HEK293 (cell line): ENCODE measurements at regions not wholly inside any gene's neighbourhood (a gene's known extent, or its start where the extent isn't known, plus 50 kb on each side); places are given as distances from the start of the nearest gene placed in this dataset.
A peak's percentile ranks its signal among the peaks of the same experiment; 100 is the strongest.

Experiments used
- CTCF ChIA-PET: fragments of 350-600 bp; formaldehyde crosslinking; extraction: SDS; loops from one replicate; lab custom pipeline; 2021; ENCODE audit warnings: antibody characterized with exemption; lab: Yijun Ruan, JAX
- POLR2A ChIA-PET: fragments of 300-600 bp; formaldehyde crosslinking; extraction: SDS; loops from one replicate; lab custom pipeline; 2020; ENCODE audit warnings: antibody characterized with exemption, inconsistent platforms; lab: Yijun Ruan, JAX
- H3K27ac ChIP-seq: fragments of 200-500 bp; sonication (Bioruptor generic); 2 replicates; pipeline ENCODE4 v1.5.1; 2014; ENCODE audit warnings: low read depth, low read length, control low read depth, inconsistent platforms; ENCODE audit errors: extremely low read depth
- H3K36me3 ChIP-seq, 2 experiments: fragments of 200-500 bp in 1 of 2; sonication (Bioruptor generic) in 1 of 2; 1 replicate in 1 of 2; 2 replicates in 1 of 2; pipeline ENCODE4 v1.5.1; 2014 to 2017; ENCODE audit warnings: inconsistent platforms in 2 of 2, low read length in 2 of 2; ENCODE audit not compliant: control insufficient read depth in 2 of 2, insufficient read depth in 1 of 2
- H3K4me1 ChIP-seq: fragments of 200-500 bp; sonication (Bioruptor generic); 2 replicates; pipeline ENCODE4 v1.5.1; 2014; ENCODE audit warnings: mild to moderate bottlenecking, low read length, inconsistent platforms; ENCODE audit not compliant: control insufficient read depth, insufficient read depth
- H3K4me3 ChIP-seq: 2 replicates; pipeline ENCODE4 v1.5.1; 2011; ENCODE audit warnings: low read depth, mild to moderate bottlenecking, control low read depth, low read length, moderate library complexity
- H3K9me3 ChIP-seq: fragments of 200-500 bp; sonication (Bioruptor generic); 2 replicates; pipeline ENCODE4 v1.5.1; 2014; ENCODE audit warnings: low read depth, low read length, inconsistent platforms; ENCODE audit not compliant: control insufficient read depth, insufficient read depth
- BCL6B ChIP-seq: fragments of 450-650 bp; formaldehyde crosslinking; IDR thresholded peaks from 2 replicates; pipeline ENCODE4 v1.5.1; 2017; ENCODE audit warnings: missing biosample characterization, missing genetic modification characterization
- KLF10 ChIP-seq: fragments of 450-650 bp; IDR thresholded peaks from 2 replicates; pipeline ENCODE4 v1.5.1; 2018; ENCODE audit warnings: missing biosample characterization, mild to moderate bottlenecking, missing genetic modification characterization
- ZIC2 ChIP-seq: fragments of 450-650 bp; formaldehyde crosslinking; IDR thresholded peaks from 2 replicates; pipeline ENCODE4 v1.5.1; 2016; ENCODE audit warnings: missing biosample characterization, missing genetic modification characterization
- ZNF16 ChIP-seq: fragments of 450-650 bp; formaldehyde crosslinking; IDR thresholded peaks from 2 replicates; pipeline ENCODE4 v1.5.1; 2016; ENCODE audit warnings: low read depth, missing biosample characterization, missing genetic modification characterization
- ZNF18 ChIP-seq: fragments of 450-650 bp; formaldehyde crosslinking; IDR thresholded peaks from 2 replicates; pipeline ENCODE4 v1.5.1; 2016; ENCODE audit warnings: missing biosample characterization, missing genetic modification characterization
- ZNF211 ChIP-seq: fragments of 450-650 bp; formaldehyde crosslinking; IDR thresholded peaks from 2 replicates; pipeline ENCODE4 v1.5.1; 2016; ENCODE audit warnings: low read depth, missing biosample characterization, missing genetic modification characterization
- ZNF391 ChIP-seq: fragments of 450-650 bp; formaldehyde crosslinking; IDR thresholded peaks from 2 replicates; pipeline ENCODE4 v1.5.1; 2016; ENCODE audit warnings: low read depth, missing biosample characterization, missing genetic modification characterization, borderline replicate concordance
- ZNF416 ChIP-seq: fragments of 450-650 bp; formaldehyde crosslinking; IDR thresholded peaks from 2 replicates; pipeline ENCODE4 v1.5.1; 2016; ENCODE audit warnings: missing biosample characterization, missing genetic modification characterization
- ZNF501 ChIP-seq: fragments of 450-650 bp; formaldehyde crosslinking; IDR thresholded peaks from 2 replicates; pipeline ENCODE4 v1.5.1; 2016; ENCODE audit warnings: missing biosample characterization, missing genetic modification characterization
- ZNF513 ChIP-seq: fragments of 450-650 bp; IDR thresholded peaks from 2 replicates; pipeline ENCODE4 v1.5.1; 2018; ENCODE audit warnings: missing biosample characterization, missing genetic modification characterization
- ZNF600 ChIP-seq: fragments of 450-650 bp; formaldehyde crosslinking; IDR thresholded peaks from 2 replicates; pipeline ENCODE4 v1.5.1; 2016; ENCODE audit warnings: missing biosample characterization, missing genetic modification characterization
- ZNF645 ChIP-seq: fragments of 450-650 bp; formaldehyde crosslinking; IDR thresholded peaks from 2 replicates; pipeline ENCODE4; 2016; ENCODE audit warnings: missing biosample characterization, missing genetic modification characterization
- ZNF658 ChIP-seq: fragments of 450-650 bp; formaldehyde crosslinking; IDR thresholded peaks from 2 replicates; pipeline ENCODE4; 2016; ENCODE audit warnings: missing biosample characterization, missing genetic modification characterization
- ZNF704 ChIP-seq: fragments of 450-650 bp; formaldehyde crosslinking; IDR thresholded peaks from 2 replicates; pipeline ENCODE4 v1.5.1; 2016; ENCODE audit warnings: missing biosample characterization, missing genetic modification characterization

- no peak for TF ChIP-seq ZNF704 (tag by site-specific recombination)
- TF ChIP-seq ZIC2 (tag by site-specific recombination) = peak; percentile 57
- no peak overlapping the region for H3K4me3 ChIP-seq
Measured at GRCh38 chr1:30538993-30539867, 184.2 kb downstream of the MATN1 start.

GRCh38 chr1:30538226-30538992 is 185.0 kb downstream of the MATN1 start:
- H3K27ac ChIP-seq = no peak overlapping the region
- H3K9me3 ChIP-seq = no peaks in the 10 kb centered on the region
- ChIA-PET POLR2A (no interaction called here), CTCF (interaction anchor here (1.1 kb wide), 1 partner anchor 158 kb away, joined by 3 read pairs; no protein-coding TSS in a partner anchor)
- H3K4me3 ChIP-seq = no peak overlapping the region
- no peaks in the 10 kb centered on the region for H3K36me3 ChIP-seq
- no peaks in the 10 kb centered on the region for H3K4me1 ChIP-seq
- TF ChIP-seq ZNF18 (tag by site-specific recombination) (no peak), ZNF501 (tag by site-specific recombination) (no peak), ZNF645 (tag by site-specific recombination) (no peak), ZNF600 (no peak), KLF10 (tag by site-specific recombination) (no peak), ZNF658 (tag by site-specific recombination) (no peak), BCL6B (tag by site-specific recombination) (no peak), ZNF391 (tag by site-specific recombination) (no peak), ZNF416 (tag by site-specific recombination) (no peak), ZNF513 (tag by site-specific recombination) (no peak), ZNF16 (tag by site-specific recombination) (no peak), ZNF211 (no peak)

More at GRCh38 chr1:30538993-30539867, 184.2 kb downstream of the MATN1 start:
- Histone ChIP-seq H3K9me3 (no peaks in the 10 kb centered on the region), H3K27ac (no peak overlapping the region), H3K36me3 (no peaks in the 10 kb centered on the region), H3K4me1 (no peaks in the 10 kb centered on the region)
- ChIA-PET POLR2A (no interaction called here), CTCF (no interaction called here)
